Fibroblast of skin of abdomen (primary cell): ENCODE measurements at regions not wholly inside any gene's neighbourhood (a gene's known extent, or its start where the extent isn't known, plus 50 kb on each side); places are given as distances from the start of the nearest gene placed in this dataset.
"Not testable (repeated sequence)": the region's sequence is repeated elsewhere in the genome, so short reads cannot be mapped to it uniquely, and the experiment has no call there.

Experiments
- DNase-seq: peaks from one replicate; pipeline ENCODE4 v3.0.0-alpha.2; 2013

DNA sequence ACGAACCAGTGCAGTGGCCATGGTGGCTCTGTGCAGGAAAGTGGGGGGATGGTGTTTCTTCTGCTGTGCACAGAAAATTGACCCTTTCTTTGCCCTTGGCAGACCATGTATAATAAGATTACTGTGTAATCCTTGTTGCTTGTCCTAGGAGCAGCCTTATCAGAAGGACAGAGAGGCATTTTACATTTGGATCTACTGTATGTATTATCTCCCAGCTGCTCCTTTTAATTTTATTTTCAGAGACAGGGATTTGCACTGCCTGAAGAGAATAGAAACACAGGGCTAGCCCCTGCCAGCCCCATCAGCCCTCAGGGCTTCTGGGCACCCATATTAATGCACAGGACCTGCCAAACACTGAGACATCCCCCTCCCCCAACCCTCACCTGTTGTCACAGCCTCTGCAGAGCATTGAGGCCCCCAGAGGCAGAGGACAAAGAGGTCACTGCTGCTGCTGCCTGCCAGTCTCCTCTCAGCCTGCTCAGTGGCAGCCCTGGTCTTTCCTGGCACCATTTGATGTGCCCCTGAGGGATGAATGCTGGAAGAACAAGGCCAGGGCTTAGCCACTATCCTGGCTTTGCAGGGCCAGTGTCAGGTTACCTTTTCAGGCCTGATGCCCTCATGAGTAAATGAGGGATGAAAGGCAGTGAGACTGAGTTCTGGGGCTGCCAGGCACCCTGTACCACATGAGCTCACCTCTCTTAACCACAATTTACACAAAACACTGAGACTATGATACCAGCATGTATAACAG lies 533.4 kb downstream of the NTRK3 start:
- no peak for DNase-seq

DNA sequence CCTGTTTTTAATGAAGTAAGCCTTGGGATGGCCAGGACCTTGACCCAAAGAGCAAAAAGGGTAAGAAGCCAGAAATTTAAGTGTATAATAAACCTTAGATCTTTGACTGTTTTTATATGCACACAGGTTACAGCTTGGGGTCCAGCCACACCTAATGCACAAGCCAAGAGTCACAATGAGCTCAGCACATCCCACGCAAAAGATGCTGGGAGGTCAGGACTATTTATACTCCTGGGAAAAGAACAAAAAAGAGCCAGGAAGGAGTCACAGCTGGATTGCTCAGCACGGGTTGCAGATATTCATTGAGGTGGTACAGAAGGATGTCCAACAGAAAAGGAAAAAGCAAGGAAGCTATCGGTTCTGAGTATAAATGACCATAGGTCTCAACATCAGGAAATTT lies 536.3 kb downstream of the NTRK3 start:
- DNase-seq: no peak

DNA sequence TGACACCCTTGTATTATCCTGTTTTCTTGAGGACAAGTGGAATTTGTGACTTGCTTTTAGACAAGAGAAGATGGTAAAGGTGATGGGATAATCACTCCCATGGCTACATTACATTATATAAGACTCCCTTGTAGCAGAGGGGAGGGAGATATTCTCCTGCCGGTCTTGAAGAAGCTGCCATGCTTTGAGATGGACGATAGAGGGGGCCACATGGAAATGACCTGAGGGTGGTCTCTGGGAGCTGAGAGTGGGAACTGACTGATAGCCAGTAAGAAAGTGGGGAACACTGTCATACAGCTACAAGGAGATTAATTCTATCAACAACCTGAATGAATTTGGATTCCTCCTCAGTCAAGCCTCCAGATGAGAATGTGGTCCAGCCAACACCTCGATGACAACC lies 540.1 kb downstream of the NTRK3 start:
- DNase-seq: no peak

DNA sequence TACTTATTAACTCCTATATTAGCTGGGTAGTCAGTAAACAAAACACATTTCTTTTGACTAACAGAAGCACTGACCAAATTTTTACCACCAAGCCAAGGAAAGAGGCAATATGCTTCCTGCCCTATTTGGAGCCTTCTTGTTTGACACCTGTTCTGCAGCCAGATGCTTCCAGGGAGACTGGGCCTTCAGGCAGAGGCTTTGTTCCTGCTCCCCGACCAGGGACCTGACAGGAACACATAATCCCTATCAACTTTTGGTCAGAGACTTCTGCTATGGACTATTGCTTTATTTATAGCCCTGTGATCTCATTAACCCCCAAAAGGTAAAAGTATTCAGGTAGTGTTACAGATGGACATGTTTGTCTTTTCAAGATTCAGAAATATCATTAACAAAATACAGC lies 541.3 kb downstream of the NTRK3 start:
- DNase-seq: no peak

DNA sequence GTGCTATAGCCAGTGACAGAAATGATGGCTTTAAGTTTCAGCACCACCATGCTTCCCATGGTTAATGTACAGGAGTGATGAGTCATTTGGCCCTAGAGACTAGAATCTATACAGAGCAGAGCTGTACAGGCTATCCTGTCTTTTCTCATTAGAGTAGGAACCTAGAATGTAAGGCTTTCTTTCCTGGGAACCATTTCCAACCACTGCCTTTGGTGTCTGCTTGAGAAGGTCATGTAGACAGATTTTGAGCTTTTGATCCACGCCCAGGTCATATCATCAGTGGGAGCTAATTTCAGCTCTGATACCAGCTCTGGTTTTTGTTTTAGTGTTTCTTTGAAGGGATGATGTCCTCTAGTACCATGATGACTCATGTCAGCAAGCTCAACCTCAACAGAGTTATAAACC lies 543.1 kb downstream of the NTRK3 start:
- DNase-seq: no peak

DNA sequence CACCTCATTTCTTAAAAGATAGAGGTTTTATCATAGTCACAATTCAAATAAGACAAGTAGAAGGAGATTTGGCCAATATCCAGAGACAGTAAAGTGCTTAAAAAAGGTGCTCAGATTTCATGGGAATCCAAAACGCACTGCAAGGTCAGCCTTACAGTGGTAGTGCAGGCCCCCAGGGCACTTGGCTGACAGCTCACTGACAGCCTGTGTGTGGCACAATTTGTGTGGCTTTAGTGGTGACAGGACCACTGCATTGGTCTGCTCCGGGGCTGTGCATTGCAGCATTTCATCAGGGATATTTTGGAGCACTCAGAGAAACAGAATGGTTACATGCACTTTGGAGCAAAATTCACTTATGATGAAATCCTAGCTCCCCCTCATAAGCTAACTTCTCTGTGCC lies 544.3 kb downstream of the NTRK3 start:
- DNase-seq: no peak

DNA sequence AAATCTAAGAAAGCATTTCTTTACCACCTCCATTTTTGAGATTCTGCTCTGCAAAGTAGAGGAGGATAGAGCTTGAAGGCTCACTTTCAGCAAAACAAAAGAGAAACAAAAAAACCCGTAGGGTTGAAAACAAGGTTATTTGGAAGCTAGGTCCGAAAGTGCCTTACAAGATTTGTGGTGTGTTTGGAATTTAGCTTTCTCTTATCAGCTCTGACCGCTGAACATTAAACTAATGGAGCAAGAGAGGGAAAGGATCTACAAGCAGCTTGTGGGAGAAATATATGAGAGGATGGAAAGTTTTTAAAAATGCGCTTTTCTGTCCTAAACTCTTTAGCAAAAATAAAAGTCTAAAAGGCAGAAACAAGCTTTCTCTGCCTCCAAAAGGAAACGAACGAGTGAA lies 545.5 kb downstream of the NTRK3 start:
- no peak for DNase-seq

GRCh38 chr15:87710406-87710805 lies 546.1 kb downstream of the NTRK3 start:
- DNase-seq: no peak

- no peak for DNase-seq
Measured at GRCh38 chr15:87707566-87708130, 548.9 kb downstream of the NTRK3 start.

DNA sequence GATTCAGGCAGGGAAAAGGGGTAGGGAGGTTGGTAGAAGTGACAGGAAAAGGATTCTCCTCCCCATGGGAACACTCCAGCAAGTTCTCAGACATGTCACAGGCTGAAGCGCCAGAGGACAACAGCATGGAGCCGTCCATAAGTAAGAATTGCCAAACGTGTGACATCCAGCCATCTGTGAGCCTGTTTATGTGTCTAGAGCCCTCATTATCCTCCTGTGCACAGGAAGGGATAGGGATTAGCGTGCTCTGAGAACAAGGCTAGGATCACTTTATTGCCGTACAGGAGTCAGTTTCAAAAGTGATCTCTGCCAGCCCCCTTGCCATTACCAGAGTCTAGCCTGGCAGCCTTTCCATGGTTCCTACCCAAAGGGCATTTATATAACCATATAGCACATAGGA lies 549.5 kb downstream of the NTRK3 start:
- no peak for DNase-seq

GRCh38 chr15:87706001-87706400 lies 550.5 kb downstream of the NTRK3 start:
- DNase-seq: no peak

- no peak for DNase-seq
Measured at GRCh38 chr15:87704276-87704675, 552.3 kb downstream of the NTRK3 start.

GRCh38 chr15:87703327-87704111 lies 553.0 kb downstream of the NTRK3 start:
- DNase-seq: no peak

- DNase-seq: no peak
Measured at GRCh38 chr15:87702270-87702669, 554.3 kb downstream of the NTRK3 start.

DNA sequence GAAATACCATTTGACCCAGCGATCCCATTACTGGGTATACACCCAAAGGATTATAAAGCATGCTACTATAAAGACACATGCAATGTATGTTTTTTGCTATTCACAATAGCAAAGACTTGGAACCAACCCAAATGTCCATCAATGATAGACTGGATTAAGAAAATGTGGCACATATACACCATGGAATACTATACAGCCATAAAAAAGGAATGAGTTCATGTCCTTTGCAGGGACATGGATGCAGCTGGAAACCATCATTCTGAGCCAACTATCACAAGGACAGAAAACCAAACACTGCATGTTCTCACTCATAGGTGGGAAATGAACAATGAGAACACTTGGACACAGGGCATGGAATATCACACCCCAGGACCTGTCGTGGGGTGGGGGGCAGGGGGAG lies 558.1 kb downstream of the NTRK3 start:
- not testable (repeated sequence) for DNase-seq

DNA sequence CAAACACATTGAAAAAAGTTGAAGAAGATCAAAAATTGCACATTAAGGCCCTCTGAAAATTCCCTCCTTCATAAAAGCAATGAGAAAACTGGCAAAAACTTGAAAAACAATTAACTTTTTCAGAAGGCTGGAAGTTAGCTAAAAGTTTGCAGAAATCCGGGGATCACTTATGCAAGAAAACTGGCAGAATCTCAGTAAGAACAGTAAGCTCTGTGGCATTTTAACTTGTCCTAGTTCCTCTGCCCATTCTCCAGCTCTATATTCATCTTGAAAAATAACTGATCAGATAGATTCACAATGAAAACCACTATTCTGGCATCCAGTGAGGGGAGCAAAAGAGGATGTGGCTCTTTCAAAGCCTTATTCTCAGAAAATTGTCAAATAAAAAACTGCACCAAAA lies 566.8 kb downstream of the NTRK3 start:
- no peak for DNase-seq

DNA sequence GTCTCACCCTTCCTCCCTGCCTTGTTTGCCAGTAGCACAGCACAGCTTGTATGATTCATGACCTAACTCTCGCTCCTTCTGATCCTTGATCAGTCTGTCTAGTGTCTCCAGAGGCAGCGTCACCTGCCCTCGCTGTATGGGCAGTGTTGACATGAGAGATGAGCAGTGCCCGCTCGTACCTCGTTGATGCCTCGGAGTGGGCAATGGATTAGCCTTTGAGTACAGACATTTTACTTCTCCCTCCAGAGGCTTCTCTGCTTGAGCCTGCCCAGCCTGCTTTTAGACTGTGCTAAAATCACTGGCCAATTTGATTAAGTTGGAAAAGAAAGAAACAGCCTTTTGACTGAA lies 569.0 kb downstream of the NTRK3 start:
- no peak for DNase-seq

GRCh38 chr15:87686841-87687522 lies 569.6 kb downstream of the NTRK3 start:
- DNase-seq: no peak

- DNase-seq: no peak
Measured at GRCh38 chr15:87686339-87686738, 570.2 kb downstream of the NTRK3 start.

- no peak for DNase-seq
Measured at GRCh38 chr15:87682527-87682926, 574.0 kb downstream of the NTRK3 start.

DNA sequence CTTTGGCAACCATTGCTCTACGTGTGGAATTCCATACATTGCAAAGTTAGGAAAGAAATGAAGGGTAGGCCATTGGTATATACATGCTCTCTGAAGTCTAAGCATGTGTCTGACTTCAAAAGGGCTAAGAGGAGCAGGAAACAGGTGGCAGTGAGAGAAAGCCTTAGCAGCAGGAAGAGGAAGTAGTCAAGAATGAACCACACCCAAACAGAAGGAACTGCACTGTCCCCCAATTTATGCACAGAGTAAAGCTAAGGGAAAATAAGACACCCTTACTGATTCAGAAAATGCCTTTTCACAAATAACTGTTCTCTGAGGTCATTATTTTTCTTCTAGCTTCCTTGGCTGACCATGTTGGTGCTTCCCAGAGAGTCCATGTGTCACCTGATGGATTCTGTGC lies 575.4 kb downstream of the NTRK3 start:
- no peak for DNase-seq

- DNase-seq: no peak
Measured at GRCh38 chr15:87680208-87680607, 576.3 kb downstream of the NTRK3 start.

- no peak for DNase-seq
Measured at GRCh38 chr15:87675271-87675670, 581.3 kb downstream of the NTRK3 start.
